ENCODE measurements at regions not wholly inside any gene's neighbourhood (a gene's known extent, or its start where the extent isn't known, plus 50 kb on each side); places are given as distances from the start of the nearest gene placed in this dataset.

DNA sequence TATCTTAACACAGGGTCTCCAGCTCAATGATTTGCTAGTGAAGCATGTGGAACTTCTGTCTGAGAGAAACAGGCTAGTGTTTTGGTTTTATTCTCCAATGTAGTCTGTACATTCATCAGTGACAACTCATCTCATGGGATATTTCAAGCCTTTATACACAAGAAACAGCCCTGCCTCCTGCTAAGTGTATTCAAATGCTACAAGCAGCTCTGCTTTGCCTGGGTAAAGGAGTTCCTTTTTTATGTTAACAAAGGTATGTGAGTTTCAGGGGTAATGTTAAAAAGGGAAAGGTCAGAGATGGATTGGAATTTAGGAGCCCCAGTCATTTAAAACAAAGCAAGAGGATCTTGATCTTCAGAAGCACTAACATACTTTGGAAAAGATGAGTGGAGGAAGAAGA is 498.7 kb downstream of the ISL1 start:
- Histone ChIP-seq H2BK15ac (ENCODE audit: low read length) (no peak overlapping the region), H3K4ac (replicated peaks; ENCODE audit: insufficient read length, low read depth, low read length) (no peak overlapping the region), H3K4me2 (ENCODE audit: insufficient read depth in 1 of 2, low read depth in 2 of 2, low read length in 2 of 2) (peak overlapping the region; percentile 64 to 68), H3K27me3 (replicated peaks in 1 of 4; ENCODE audit: control insufficient read depth in 3 of 4, extremely low read depth in 1 of 4, insufficient read depth in 3 of 4, low read length in 3 of 4) (no peaks in the 10 kb centered on the region), H3K79me1 (ENCODE audit: low read depth, low read length) (no peaks in the 10 kb centered on the region), H3K56ac (replicated peaks; ENCODE audit: insufficient read length, low read depth, low read length) (no peak overlapping the region), H4K5ac (ENCODE audit: insufficient read length, low read depth, low read length) (no peak overlapping the region), H2BK5ac (ENCODE audit: low read depth, low read length) (no peak overlapping the region; the same call in 1 of the 2 replicates), H3K4me1 (replicated peaks in 1 of 4; ENCODE audit: control insufficient read depth in 3 of 4, insufficient read depth in 4 of 4, low read length in 3 of 4) (peaks cover 2 to 12% (median 8%) of the 10 kb centered on the region in 4 experiments; a peak in 5 of 7 replicates), H4K20me1 (replicated peaks in 1 of 2; ENCODE audit: control insufficient read depth in 1 of 2, insufficient read depth in 2 of 2, low read length in 2 of 2) (no peaks in the 10 kb centered on the region), H2BK12ac (ENCODE audit: low read depth, low read length) (no peak overlapping the region; the same call in 1 of the 2 replicates), H2AFZ (ENCODE audit: low read length) (no peak overlapping the region), H3K27ac (ENCODE audit: low read depth, low read length) (no peak overlapping the region; the same call in 1 of the 2 replicates), H3K18ac (ENCODE audit: extremely low read depth, low read length) (no peak overlapping the region; the same call in 1 of the 2 replicates), H3K14ac (ENCODE audit: insufficient read length) (no peak overlapping the region), H4K8ac (ENCODE audit: extremely low read depth, insufficient read depth, low read length) (no peak overlapping the region), H4K91ac (replicated peaks; ENCODE audit: insufficient read length, low read length) (peak overlapping the region; percentile 93), H3K4me3 (ENCODE audit: extremely low read depth in 1 of 4, insufficient read depth in 2 of 4, low read depth in 3 of 4, low read length in 4 of 4) (peak overlapping the region in 1 of 4 experiments; percentile 45; a peak in 2 of 8 replicates), H3K79me2 (ENCODE audit: control insufficient read depth in 1 of 2, insufficient read depth in 2 of 2, low read length in 2 of 2) (no peaks in the 10 kb centered on the region), H2BK120ac (replicated peaks; ENCODE audit: low read depth, low read length) (no peak overlapping the region), H2BK20ac (ENCODE audit: low read length) (no peak overlapping the region), H3K23ac (ENCODE audit: insufficient read length) (no peak overlapping the region), H3K36me3 (ENCODE audit: control insufficient read depth in 2 of 4, insufficient read depth in 4 of 4, low read length in 3 of 4) (no peaks in the 10 kb centered on the region), H3K23me2 (ENCODE audit: low read depth, low read length) (no peaks in the 10 kb centered on the region), H3K9ac (replicated peaks in 1 of 4; ENCODE audit: extremely low read depth in 1 of 4, low read depth in 3 of 4, low read length in 3 of 4) (no peak overlapping the region), H2AK5ac (ENCODE audit: low read depth, low read length) (no peak overlapping the region), H3K9me3 (ENCODE audit: insufficient read depth in 2 of 2, low read depth in 1 of 2, low read length in 1 of 2) (peaks cover 0 to 2% of the 10 kb centered on the region in 2 experiments; a peak in 1 of 4 replicates)
- FAIRE-seq (peak; percentile 90), DNase-seq (ENCODE audit: low read depth in 1 of 2, low spot score in 2 of 2) (peak in 1 of 2 experiments; percentile 43)
- CTCF ChIA-PET (ENCODE audit: partially characterized antibody) = interaction anchor here (1.0 kb wide), 1 partner anchor 15 kb away, joined by 4 read pairs; no protein-coding TSS in a partner anchor
- POLR2A ChIA-PET (ENCODE audit: partially characterized antibody) = interaction anchor here (1.4 kb wide), 2 partner anchors 18 to 263 kb away, joined by 3 read pairs; no protein-coding TSS in a partner anchor
- TF ChIP-seq POU5F1 (IDR thresholded peaks at IDR 0.05; ENCODE audit: low read depth, low read length) (peak; percentile 57; the same call in 1 of the 2 replicates), SP1 (IDR thresholded peaks at IDR 0.05; ENCODE audit: low read depth, low read length) (peak; percentile 56; the same call in 1 of the 2 replicates), RAD21 (IDR thresholded peaks at IDR 0.05 in 1 of 2, conservative IDR thresholded peaks at IDR 0.05 in 1 of 2; ENCODE audit: low read depth in 2 of 2, low read length in 2 of 2) (peak in 1 of 2 experiments; percentile 10; a peak in 1 of 4 replicates), KDM1A (IDR thresholded peaks at IDR 0.05; ENCODE audit: borderline replicate concordance, low read length) (no peak), CHD2 (IDR thresholded peaks at IDR 0.05; ENCODE audit: low read length) (0 out of 2 replicates have a peak, but pooled peaks have one; percentile 19), JUND (IDR thresholded peaks at IDR 0.05; ENCODE audit: low read length) (peak; percentile 22; the same call in 1 of the 2 replicates), EP300 (IDR thresholded peaks at IDR 0.05; ENCODE audit: borderline replicate concordance in 1 of 2, low read depth in 2 of 2, low read length in 2 of 2) (peak in 1 of 2 experiments; percentile 19; a peak in 1 of 3 replicates)
